ENCODE measurements at regions not wholly inside any gene's neighbourhood (a gene's known extent, or its start where the extent isn't known, plus 50 kb on each side); places are given as distances from the start of the nearest gene placed in this dataset.

DNA sequence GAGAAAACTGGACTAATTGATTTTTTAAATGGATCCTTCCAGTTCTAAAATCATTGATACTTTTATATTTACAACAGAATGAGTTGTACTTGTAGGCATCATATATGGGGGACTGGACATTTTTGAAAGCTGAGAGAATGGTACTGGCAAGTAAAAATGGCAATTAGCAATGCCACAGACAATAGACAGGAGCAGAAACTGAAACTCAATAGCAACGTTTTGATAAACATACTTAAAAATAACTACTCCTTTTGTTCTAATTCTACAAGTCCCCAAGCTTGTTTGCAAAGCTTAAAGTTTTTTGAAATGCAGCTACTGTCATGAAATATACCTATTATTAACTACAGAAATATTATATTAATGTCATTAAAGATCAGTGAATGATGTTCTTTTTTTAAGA is 52.8 kb upstream of the FBXL7 start:
- DNase-seq (ENCODE audit: low read depth in 2 of 2): no peak

DNA sequence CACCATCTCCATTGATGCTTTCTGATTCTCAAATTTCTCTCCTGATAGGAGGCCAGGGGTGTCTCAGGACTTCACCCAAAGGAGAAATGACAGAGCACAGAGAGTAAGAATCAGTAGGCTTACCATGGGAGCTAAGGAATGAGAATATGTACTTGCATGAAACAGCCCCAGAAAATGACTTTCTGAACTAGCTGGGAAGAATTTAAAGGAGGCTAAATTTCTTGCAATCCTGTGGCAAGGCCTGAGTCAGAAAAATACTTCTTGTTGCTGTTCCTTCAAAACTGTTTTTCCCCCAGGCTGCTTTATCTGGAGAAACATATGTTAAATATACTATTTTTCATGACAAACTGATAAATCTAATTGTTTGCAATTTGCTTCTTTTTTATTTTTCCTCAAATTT is 53.4 kb upstream of the FBXL7 start:
- no peak for DNase-seq (ENCODE audit: low read depth in 2 of 2)

DNA sequence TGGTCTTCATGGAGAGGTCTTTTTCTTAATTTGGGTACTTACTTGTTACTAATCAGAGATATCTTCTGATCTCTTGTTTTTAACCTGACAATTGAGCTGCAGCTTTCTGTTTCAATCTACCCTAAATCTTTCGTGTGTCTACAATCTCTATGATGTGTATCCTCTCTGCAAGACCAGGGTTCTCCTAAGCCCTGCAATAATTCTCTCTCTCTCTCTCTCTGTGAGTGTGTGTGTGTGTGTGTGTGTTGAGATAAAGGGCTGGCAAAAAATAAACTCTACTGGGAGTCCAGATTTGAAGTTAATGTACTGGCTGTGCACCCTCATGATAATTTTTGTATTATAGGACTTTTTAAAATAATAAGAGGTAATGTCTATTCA is 57.8 kb upstream of the FBXL7 start:
- DNase-seq (ENCODE audit: low read depth in 2 of 2): no peak

DNA sequence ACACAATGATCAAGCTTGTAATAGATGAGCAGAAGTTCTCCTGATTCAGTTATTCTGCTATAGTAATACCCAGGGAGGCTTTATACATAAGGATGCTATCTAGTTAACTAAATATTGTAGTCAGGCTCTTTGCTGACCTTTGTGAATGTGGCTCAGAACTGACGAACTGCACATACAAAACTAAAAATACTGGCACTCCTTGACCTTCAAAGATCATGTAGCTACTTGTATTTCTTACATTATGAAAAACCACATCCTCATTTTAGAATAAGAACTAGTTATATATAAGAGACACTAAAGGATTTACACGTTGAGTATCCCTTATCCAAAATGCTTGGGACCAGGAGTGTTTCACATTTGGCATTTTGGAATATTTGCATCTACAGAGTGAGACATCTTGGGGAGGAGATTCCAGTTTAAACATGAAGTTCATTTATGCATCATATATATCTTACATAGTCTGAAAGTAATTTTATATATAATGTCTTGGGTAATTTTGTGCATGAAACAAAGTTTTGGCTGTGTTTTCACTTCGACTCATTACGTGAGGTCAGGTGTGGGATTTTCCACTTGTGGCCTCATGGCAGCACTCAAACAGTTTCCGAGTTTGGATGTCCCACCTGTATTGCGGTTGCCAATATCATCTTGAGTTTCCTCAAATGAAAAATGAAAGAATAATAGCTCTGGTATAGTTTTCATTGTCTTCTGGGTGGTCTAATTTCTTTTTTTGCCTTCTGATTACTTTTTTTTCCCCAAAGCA is 58.4 kb upstream of the FBXL7 start:
- DNase-seq (ENCODE audit: low read depth in 2 of 2): no peak

DNA sequence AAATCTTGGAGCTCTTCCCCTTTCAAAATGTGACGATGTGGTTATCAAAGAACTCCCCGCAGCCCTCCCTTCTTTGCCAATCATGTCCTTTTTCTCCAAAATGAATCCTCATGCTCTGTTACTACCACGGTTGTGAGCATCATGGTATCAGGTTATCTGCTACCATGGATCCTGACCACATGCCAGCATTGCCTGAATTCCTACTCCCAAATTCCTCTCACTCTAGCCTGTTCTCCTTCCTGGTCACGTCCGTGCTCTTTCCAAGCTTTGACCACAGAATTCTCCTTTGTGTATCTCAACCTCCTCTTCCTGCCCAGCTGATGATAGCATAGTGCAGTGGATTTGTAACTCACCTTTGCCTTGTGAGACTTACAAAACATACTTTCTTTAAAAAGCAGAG is 59.5 kb upstream of the FBXL7 start:
- no peak for DNase-seq (ENCODE audit: low read depth in 2 of 2)

DNA sequence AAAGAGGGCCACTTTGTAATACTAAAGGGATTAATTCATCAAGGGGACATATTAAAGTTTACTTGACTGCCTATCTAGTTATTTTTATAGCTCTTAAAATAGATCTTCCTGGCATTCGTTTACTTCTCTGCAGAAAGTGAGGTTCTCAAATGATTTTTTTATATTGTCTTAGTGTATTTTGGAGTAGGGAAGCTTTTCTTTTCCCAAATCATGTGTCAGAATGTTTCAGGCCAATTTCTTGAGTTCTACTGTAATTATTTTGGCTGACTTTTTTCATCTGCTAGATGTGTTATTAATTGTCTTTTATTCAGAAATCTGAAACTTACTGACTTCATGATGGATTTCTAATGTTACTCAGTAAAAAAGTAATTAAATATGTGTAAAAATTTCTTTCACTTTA is 60.2 kb upstream of the FBXL7 start:
- DNase-seq (ENCODE audit: low read depth in 2 of 2): no peak

DNA sequence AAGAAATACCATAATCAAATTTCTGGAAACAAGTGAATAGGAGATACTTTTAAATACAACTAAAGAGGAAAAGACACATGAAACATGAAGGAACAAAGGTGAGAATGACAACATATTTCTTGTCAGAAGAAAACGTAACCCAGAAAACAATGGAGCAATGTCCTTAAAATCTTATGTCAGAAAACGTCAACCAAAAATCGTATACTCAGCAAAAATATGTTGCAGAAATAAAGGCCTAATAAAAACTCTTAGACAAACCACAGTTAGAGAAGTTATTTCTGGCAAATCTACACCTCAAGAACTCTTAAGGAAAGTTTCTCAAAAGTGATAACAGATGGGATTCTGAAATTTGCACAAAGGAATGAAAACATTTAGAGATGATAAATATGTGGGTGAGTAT is 66.3 kb upstream of the FBXL7 start:
- no peak for DNase-seq (ENCODE audit: low read depth in 2 of 2)

DNA sequence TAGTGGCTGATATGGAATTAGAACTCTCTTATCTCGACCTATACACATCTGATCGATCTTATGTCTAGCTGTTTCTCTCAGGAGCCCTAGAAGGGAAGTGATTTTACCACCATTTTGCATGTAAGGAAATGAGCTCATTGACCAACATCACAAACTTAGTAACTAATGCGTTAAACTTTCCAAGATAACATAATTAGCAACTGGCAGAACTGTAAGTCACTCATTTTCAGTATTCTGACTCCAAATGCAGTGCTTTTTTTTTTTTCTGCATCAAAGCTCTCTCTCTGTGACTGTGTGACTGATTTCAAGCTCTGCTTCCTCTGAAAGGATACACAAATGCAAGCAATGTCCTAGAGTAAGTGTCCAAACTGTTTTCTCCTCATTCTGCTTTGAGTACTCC is 68.1 kb upstream of the FBXL7 start:
- DNase-seq (ENCODE audit: low read depth in 2 of 2): no peak

DNA sequence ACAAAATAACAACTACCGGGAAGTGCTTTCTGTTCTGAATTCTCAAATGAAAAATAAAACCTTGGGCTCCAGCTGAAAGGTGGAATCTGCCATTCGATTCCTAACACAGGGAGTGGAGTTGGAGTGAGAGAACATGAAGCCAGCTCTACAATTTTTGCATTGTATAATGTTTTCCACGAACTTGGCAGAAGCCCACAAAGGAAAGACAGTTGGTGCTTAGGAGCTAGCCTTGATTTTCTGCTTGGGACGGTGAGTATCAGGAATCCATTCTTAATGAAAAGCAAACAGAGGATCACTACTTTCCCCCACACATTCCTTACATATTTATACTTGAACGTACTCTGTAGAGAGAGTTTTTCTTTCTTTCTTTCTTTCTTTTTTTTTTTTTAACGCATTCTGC is 74.2 kb upstream of the FBXL7 start:
- no peak for DNase-seq (ENCODE audit: low read depth in 2 of 2)

DNA sequence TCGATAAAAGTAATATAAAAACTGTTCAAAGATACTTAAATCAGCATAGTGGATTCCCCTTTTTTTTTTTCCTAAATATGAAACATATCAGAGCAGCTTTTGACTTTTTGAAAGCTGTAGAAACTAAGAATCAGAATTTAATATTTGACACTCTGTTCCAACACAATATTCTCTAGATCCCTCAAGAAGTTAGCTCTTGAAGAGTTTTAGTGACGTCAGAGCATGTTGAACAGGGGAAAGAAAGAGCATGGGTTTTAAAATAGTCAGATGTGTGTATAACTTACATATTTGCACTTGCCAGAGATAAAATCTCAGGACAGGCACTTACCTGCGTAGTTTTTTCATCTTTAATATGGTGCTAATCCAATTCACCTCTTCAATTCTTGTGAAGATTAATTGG is 75.2 kb upstream of the FBXL7 start:
- no peak for DNase-seq (ENCODE audit: low read depth in 2 of 2)

DNA sequence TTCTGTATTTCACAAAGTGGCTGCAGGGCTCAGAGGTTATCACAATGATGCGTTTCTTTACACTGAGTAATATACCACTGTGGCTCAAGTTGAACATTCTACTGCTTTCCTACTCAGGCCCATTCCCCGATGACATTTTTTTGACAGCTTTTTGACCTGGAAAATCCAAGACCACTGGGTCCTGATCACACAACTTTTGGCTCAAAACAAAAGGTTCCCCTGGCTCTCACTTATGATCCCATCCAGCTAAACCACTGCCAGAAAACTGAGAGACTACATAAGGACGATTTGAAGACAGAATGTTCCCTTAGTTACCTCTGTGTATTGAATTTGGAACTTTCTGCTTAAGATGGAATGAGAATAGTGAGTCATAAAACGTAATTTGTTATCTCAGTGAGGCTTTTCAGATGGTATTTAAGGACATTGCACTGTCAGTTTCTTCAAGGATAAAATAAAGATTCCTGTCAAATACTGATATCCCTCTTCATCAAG is 78.0 kb upstream of the FBXL7 start:
- no peak for DNase-seq (ENCODE audit: low read depth in 2 of 2)

DNA sequence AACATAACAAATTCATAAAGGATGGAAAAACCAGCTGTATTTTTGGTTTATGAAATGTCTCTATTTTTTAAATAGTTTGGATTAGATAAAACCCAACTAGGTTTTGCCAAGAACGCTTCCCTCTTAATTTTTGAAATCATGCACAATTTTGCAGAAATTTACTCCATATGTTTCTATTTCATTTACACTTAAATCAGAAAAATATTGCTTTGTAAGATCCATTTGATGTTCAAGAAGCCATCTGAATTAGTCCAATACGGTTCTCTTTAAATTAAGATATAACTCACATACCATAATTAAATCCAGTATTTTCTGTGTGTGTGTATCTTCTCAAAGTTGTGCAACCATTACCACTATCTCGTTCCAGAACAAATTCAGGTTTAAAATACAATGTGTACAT is 78.6 kb upstream of the FBXL7 start:
- DNase-seq (ENCODE audit: low read depth in 2 of 2): no peak

DNA sequence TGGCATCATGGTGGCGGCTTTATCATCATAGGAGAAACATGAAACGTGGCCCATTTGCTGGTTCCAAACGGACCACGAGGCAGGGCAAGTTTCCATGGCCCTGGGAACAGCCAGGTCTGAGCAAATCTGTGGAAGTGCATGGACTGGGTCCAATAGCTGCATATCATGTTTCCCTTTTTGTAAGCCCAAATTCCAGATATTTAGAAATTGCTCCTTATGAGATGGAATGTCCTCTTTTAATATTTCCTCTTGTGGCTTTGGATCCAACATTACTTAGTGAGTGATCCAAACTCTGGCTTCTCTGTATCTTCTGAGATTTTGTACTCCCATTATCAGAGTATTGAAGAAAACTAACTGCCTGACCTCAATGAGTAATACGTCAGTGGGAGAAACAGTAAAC is 79.8 kb upstream of the FBXL7 start:
- DNase-seq (ENCODE audit: low read depth in 2 of 2): no peak

DNA sequence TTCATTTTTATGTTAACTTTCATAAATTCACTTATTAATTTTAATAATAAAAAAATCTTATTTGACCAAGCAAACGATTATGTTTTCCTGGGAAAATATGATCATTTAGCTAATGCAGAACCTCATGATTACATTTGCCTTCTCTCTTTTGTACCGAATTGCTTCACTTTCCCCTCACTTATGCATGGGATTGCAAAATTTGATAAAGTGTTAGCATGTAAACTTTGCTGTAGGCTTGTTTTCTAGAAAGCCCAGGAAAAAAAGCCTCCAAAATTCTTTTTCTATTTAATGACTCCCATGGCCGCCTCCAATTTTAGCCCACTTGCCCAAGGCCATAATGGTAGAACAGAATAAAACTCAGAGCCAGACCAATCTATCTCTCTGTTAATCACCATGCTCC is 82.8 kb upstream of the FBXL7 start:
- DNase-seq (ENCODE audit: low read depth in 2 of 2): no peak

DNA sequence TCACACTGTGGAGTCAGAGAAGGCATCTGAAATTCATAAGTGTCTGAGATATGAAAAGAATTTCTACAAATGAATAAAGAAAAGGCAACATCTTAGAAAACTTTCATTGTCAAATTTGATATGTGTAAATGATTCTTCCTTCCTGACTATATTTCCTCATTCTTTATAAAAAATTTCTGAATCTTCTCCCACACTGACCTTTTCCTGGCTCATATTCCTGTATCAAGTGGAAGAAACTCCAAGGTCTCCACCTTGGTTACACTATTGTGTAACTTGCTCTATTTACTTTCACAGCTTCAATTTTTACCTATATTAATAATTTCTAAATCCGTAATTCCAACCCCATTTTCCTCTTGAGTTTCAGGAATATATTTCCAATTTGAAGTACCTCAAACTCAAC is 93.5 kb upstream of the FBXL7 start:
- DNase-seq (ENCODE audit: low read depth in 2 of 2): no peak

DNA sequence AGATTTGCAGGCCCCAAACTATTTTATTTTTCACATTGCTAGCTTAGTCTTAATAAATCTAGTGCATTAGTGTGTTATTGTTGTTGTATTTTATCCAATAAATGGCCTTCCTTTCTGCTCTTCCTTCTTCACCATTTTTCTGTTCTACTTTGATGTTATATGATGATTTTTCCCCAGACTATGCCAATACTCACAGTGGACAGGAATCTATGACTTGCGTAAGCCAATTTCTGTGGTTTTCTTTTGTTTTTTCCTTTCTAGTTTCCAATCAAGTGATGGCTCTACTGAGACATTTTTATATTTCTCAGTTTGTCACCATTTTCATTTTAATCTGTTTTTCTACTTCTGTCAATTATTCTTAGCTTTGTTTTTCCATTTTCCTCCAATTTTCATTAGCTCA is 106.8 kb upstream of the FBXL7 start:
- no peak for DNase-seq (ENCODE audit: low read depth in 2 of 2)

DNA sequence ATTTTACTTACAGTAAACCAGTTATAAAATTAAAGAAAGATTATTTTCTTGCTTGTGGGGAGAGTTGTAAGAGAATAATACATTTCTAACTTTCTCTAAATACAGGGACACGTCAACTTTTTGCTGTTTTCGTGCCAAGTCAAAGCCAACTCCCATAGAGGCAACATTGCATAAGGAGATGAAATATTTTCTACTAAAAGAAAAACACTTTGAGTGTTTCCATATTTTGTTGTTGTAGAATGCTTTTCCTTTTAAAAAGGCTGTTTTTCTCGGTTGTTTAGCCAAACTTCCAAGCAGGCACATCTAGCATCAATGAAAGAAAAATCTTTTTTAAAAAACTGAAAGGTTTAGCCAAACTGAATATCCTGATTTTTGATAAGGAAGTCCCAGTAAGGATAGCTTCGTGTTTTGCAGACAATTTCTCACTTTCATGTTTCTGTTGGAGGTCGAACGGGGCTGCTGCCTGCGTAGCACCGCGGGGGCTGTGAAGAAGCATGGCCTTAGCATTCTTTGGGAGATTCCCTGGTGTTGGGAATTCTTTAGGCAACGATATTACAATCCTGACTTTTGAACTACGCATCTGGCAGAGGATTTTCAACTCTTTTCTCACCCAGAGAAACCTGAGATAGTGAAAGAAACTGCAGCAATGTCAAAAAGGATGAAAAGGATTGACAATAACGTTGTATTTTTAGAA is 108.1 kb upstream of the FBXL7 start:
- DNase-seq (ENCODE audit: low read depth in 2 of 2): no peak

DNA sequence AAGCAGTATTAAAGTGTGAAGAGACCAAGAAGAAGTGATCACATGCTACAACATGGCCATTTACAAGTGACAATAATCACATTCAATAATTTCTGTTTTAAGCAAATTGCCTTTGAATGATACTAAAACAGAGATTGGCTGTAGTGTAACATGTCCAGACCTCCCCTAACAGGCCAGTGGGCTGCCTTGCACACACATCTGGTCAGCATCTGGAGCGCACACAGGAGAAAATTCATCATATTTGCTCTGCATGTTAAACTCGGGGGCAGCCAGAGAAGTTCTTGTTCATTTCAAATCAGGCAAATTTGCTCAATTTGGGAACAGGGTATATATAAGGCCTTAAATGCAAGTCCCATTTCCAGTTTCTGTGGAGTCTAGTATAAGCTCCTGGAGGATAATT is 111.1 kb upstream of the FBXL7 start:
- no peak for DNase-seq (ENCODE audit: low read depth in 2 of 2)

DNA sequence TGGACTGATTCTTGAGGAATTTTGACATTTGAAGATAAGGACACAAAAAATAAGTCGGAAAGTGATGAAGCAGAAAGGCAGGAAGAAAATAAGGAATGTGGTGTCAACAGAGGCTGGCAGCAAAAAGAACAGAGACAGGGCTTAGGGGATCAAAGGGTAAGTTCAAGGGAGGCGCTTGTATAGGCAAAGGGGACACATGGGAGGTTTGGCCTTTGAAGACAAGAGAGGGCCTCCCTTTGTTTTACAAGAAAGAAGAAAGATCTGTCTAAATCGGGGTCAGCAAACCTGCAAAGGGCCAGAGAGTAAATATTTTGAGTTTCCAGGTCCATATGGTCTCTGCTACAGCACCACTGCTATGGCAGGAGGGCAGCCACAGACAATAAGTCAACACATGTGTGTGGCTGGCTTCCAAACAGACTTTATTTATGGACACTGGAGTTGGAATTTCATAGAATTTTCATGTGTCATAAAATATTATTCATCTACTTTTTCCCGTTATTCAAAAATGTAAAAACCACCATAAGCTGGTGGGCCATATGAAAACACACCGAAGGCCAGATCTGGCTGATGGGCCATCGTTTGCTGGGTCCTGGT is 112.0 kb upstream of the FBXL7 start:
- DNase-seq (ENCODE audit: low read depth in 2 of 2): no peak

DNA sequence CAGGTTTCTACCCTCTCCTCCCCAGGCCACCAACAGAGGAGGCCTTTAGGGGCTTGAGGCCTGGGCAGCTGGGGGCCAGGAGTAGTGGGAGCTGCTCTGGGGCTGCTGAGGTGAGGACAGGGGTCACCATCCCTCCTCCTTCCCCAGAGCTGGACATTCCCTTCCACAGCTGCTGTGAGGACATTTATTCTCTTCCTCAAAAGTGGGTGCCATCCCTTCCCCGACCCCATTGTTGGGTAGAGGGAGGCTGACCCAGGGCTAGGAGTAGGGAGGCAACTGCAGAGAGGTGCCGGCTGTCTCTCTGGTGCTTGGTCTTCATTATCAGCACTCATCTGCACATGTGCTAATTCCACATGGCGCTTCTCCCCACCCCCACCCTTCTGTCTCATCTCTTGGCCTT is 113.9 kb upstream of the FBXL7 start:
- no peak for DNase-seq (ENCODE audit: low read depth in 2 of 2)

DNA sequence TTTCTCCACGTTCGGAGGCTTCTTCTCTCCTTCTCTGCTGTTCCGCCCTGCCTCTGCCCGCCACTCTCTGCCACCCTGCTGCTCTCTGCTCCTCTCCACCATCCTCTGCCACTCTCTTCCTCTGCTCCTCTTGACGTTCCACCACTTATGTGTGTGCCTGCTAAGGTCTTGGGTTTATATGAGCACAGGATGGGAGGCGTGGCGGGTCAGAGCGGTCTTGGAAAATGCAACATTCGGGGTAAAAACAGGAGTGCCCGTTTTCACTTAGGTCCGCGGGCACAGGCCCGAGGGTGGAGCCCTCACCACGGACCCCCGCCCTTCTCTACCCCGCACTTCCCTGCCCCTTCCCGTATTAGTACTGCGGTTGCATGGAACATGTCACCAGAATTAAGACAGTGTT is 114.4 kb upstream of the FBXL7 start:
- DNase-seq (ENCODE audit: low read depth in 2 of 2): no peak

DNA sequence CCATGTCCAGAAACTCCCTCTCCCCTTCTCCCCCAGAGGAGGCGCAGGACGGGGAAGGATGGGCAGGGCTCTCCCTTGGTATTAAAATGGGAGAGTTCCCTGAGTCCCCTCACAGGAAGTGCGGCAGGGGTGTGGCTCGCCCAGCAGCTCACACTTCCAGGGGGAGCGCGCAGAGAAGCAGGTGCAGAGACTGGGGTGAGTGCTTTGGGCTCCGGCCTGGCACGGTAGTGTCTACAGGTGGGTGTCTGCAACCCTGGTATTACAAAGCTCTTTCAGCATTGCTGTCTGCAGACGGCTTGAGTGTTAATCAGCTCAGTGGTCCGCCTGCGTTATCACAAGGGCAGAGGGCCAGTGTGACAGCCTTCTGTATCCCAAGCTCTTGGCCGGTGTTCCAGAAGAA is 114.9 kb upstream of the FBXL7 start:
- no peak for DNase-seq (ENCODE audit: low read depth in 2 of 2)

DNA sequence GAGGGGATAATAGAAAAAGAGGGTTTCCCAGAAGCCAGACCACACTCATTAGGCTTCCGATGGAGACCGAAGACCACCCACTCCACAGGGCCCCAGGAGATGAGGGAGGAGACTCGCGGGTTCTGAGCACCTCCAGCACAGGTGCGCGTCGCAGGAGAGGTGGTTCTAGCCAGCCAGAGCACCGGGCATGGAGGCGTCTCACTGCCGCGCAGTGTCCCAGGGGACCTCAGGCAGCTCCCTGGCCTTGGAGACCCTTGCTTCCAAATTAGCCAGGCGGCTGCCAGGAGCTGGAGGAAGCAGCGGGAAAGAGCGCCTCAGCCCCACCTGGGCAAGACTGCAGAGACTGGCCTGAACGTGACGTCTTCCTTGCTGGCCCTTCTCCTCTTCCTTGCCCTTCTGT is 115.4 kb upstream of the FBXL7 start:
- DNase-seq (ENCODE audit: low read depth in 2 of 2): no peak

Data from stimulated activated CD8-positive, alpha-beta memory T cell treated with anti-CD3 and anti-CD28 coated beads, Interleukin-7, amount 100 ng/mL, for 4 hours (primary cell).